ENCODE measurements at regions not wholly inside any gene's neighbourhood (a gene's known extent, or its start where the extent isn't known, plus 50 kb on each side); places are given as distances from the start of the nearest gene placed in this dataset.
"Not testable (repeated sequence)": the region's sequence is repeated elsewhere in the genome, so short reads cannot be mapped to it uniquely, and the experiment has no call there.

DNA sequence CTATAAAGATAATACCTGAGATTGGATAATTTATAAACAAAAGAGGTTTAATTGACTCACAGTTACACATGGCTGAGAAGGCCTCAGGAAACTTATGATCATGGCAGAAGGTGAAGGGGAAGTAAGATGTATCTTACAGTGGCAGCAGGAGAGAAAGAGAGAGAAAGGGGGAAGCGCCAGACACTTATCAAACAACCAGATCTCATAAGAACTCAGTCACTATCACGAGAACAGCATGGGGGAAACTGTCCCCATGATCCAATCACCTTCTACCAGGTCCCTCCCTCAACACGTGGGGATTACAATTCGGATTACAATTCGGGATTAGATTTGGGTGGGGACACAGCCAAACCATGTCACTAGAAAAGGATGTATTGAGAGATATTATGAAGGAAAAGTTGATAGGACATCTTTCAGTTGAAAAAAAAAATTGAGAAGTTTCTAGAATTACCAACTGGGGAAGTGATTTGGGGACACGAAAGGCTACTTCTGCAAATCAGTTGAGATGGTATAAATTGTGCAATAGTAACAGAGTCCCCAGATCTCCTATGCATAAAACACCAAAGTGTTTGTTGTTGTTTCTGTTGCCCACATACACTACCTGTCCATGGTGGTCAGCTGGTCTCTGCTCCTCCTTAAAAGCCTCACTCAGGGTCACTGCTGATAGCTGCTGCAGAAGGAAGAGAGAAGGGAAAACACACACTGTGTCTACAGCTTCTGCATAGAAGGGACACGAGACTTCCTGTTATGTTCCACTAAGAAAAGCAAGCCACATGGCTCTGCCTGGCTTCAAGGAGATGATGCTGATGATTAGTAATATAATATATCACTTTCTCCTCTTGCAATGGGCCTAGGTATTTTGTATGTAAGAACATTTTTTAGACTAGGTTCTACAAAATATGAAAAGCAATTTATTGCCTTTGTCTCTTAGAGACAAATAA is 465.5 kb downstream of the PDZRN4 start:
- no peak overlapping the region for H3K4me3 ChIP-seq (ENCODE audit: low read depth, low read length)
- TF ChIP-seq, protein P1, sequence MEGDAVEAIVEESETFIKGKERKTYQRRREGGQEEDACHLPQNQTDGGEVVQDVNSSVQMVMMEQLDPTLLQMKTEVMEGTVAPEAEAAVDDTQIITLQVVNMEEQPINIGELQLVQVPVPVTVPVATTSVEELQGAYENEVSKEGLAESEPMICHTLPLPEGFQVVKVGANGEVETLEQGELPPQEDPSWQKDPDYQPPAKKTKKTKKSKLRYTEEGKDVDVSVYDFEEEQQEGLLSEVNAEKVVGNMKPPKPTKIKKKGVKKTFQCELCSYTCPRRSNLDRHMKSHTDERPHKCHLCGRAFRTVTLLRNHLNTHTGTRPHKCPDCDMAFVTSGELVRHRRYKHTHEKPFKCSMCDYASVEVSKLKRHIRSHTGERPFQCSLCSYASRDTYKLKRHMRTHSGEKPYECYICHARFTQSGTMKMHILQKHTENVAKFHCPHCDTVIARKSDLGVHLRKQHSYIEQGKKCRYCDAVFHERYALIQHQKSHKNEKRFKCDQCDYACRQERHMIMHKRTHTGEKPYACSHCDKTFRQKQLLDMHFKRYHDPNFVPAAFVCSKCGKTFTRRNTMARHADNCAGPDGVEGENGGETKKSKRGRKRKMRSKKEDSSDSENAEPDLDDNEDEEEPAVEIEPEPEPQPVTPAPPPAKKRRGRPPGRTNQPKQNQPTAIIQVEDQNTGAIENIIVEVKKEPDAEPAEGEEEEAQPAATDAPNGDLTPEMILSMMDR (IDR thresholded peaks at IDR 0.05; ENCODE audit: borderline replicate concordance, insufficient read depth, low read depth, low read length), result no peak

DNA sequence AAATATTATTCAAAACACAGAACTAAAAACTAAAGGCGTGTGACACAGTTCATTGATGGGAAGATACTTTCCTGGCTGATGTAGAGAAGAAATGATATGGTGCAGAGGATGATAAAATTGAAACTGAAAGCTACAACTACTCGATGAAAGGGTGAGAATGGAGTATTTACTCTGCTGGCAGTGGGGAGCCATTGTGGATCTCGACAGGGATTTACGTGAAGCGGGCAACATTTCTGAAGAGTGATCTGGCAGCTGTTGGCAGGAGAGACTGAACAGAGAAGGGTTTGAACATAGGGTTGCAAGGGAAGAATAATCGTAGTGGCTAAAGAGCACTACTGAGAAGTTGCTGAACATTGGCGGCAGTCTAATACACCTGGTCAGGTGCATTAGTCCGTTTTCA is 464.9 kb downstream of the PDZRN4 start:
- H3K4me3 ChIP-seq (ENCODE audit: low read depth, low read length), result no peak overlapping the region
- TF ChIP-seq, protein P1 (IDR thresholded peaks at IDR 0.05; ENCODE audit: borderline replicate concordance, insufficient read depth, low read depth, low read length), result no peak

DNA sequence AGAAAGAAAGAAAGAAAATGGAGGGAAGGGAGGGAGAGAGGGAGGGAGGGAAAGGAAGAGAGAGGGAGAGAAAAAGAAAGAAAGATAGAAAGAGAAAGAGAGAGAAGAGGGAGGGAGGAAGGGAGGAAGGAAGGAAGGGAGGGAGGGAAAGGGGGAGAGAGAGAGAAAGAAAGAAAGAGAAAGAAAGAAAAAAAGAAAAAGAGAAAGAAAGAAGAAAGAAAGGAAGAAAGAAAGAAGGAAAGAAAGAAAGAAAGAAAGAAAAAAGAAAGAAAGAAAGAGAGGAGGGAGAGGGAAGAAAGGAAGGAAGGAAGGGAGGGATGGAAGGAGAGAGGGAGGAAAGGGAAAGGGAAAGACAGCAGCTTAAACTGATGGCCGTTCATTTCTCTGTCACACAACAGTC is 457.5 kb downstream of the PDZRN4 start:
- no peak overlapping the region for H3K4me3 ChIP-seq (ENCODE audit: low read depth, low read length)
- TF ChIP-seq, protein P1 (IDR thresholded peaks at IDR 0.05; ENCODE audit: borderline replicate concordance, insufficient read depth, low read depth, low read length), result no peak

DNA sequence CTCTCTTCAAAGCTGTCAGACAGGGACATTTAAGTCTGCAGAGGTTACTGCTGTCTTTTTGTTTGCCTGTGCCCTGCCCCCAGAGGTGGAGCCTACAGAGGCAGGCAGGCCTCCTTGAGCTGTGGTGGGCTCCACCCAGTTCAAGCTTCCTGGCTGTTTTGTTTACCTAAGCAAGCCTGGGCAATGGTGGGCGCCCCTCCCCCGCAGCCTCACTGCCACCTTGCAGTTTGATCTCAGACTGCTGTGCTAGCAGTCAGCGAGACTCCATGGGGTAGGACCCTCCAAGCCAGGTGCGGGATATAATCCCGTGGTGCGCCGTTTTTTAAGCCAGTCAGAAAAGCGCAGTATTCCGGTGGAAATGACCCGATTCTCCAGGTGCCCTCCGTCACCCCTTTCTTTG is 454.7 kb downstream of the PDZRN4 start:
- H3K4me3 ChIP-seq (ENCODE audit: low read depth, low read length), result not testable (repeated sequence)

DNA sequence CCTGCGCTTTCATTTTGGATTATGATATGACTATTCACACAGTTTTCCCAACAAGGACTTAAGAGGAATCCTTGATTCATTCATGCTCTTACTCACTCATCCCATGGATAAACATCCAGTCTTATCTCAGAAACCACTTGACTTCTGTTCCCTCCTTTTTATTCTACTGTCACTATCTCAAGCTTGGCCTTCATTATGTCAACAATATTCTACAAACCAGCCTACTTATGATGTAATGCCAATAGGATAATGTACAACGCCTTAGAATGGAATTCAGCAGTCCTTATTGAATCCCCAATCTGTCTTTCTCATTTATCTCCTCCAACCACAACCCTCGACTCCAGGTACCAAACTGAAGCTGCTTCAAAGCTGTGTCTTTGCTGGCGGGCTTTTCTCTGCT is 448.5 kb downstream of the PDZRN4 start:
- H3K4me3 ChIP-seq (ENCODE audit: low read depth, low read length), result no peak overlapping the region
- TF ChIP-seq, protein P1 (IDR thresholded peaks at IDR 0.05; ENCODE audit: borderline replicate concordance, insufficient read depth, low read depth, low read length), result no peak

DNA sequence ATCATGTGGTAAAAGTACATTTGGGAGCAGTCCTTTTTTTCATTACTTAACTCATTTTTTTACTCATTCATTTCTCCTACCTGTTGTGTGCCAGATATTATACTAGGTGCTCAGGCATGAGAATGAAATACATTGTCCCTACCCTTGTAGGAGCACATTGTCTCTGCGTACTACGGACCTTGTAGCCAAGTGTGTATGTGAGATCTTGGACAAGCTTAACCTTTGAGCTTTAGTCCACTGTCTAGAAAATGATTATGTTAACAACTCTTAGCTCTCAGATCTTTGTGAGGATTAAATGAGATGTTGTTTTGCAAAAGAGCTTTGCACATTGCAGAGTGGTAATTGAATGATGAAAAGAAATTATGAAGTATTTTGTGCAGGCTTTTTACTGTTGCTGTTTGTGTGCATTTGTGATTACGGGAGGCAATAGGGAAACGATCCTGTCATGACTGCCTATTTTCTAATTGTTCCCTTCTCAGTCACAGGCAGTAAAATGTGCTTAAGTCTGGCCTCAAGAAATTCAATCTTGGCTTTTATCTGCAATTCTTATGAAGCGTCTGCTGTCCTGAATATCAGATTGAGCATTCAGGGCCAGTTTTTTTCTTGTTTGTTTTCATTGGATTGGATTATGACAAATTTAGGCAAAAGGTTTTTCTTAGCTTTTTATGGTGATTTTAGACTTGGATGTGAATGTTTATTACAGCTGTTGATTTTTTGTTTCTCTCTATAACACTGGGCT is 447.7 kb downstream of the PDZRN4 start:
- TF ChIP-seq, protein P1 (IDR thresholded peaks at IDR 0.05; ENCODE audit: borderline replicate concordance, insufficient read depth, low read depth, low read length), result no peak
- no peak overlapping the region for H3K4me3 ChIP-seq (ENCODE audit: low read depth, low read length)

DNA sequence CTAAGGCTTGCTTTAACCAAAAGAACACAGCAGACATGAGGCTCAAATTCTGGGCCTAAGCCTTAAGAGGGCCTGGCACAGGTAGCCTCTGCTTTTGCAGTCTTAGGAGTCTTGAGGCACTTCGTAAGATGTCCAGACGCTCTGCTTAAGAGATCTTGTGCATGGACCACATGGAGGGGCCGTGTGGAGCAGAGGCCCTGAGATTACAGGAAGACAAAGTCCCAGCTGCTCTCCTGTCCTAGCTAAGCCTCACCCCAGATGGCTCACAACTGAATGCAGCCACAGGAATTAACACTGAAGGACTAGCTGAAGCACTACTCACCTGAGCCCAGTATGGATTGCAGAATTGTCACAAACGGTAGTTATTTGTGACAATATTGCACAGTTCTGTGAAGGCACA is 446.0 kb downstream of the PDZRN4 start:
- TF ChIP-seq, protein P1 (IDR thresholded peaks at IDR 0.05; ENCODE audit: borderline replicate concordance, insufficient read depth, low read depth, low read length), result no peak
- no peak overlapping the region for H3K4me3 ChIP-seq (ENCODE audit: low read depth, low read length)

Data from GM12875 (cell line).